ENCODE measurements at regions not wholly inside any gene's neighbourhood (a gene's known extent, or its start where the extent isn't known, plus 50 kb on each side); places are given as distances from the start of the nearest gene placed in this dataset.

GRCh38 chr7:16202303-16202702, 219.0 kb downstream of the CRPPA start:
- H2BK15ac ChIP-seq (ENCODE audit: low read depth, low read length): no peak overlapping the region
- H3K23ac ChIP-seq (ENCODE audit: low read depth, low read length): no peak overlapping the region
- H3K36me3 ChIP-seq (ENCODE audit: control insufficient read depth, insufficient read depth, low read length): no peaks in the 10 kb centered on the region
- intact Hi-C loops (cut with micrococcal nuclease) (no loop called here), in situ Hi-C loops (cut with MboI; ENCODE audit: low sequenced_read_pairs) (no loop called here), dilution Hi-C loops (cut with HindIII; ENCODE audit: low sequenced_read_pairs, unreplicated experiment) (no loop called here)
- H2BK120ac ChIP-seq (ENCODE audit: low read depth, low read length): no peak overlapping the region
- H3K4ac ChIP-seq (ENCODE audit: low read depth, low read length): no peak overlapping the region
- no peaks in the 10 kb centered on the region for H3K4me1 ChIP-seq (ENCODE audit: control insufficient read depth, insufficient read depth, low read length)
- H3K4me3 ChIP-seq (ENCODE audit: insufficient read depth, low read depth, low read length): no peak overlapping the region
- no peak overlapping the region for H3K27ac ChIP-seq (ENCODE audit: insufficient read depth, low read length)
- no peaks in the 10 kb centered on the region for H3K9me1 ChIP-seq (ENCODE audit: insufficient read depth, low read length)
- H2AK5ac ChIP-seq (ENCODE audit: low read depth, low read length): no peak overlapping the region
- TF ChIP-seq FOS (IDR thresholded peaks at IDR 0.05; ENCODE audit: low read depth, low read length): no peak
- no peak for TF ChIP-seq RCOR1 (IDR thresholded peaks at IDR 0.05; ENCODE audit: insufficient replicate concordance, low read length)
- TF ChIP-seq RAD21 (IDR thresholded peaks at IDR 0.05; ENCODE audit: low read length): no peak
- no peak for TF ChIP-seq ELK1 (IDR thresholded peaks at IDR 0.05; ENCODE audit: borderline replicate concordance, low read depth, low read length)
- no peak for TF ChIP-seq BHLHE40 (IDR thresholded peaks at IDR 0.05; ENCODE audit: low read depth, low read length)
- no peaks in the 10 kb centered on the region for H3K9me3 ChIP-seq (ENCODE audit: control insufficient read depth, insufficient read depth, low read length)
- DNase-seq (no peak), ATAC-seq (ENCODE audit: low read depth) (no peak)
- no peak overlapping the region for H3K56ac ChIP-seq (ENCODE audit: extremely low read depth, insufficient read depth, low read length)
- ChIA-PET CTCF (no interaction called here), POLR2A (ENCODE audit: unreplicated experiment) (interaction anchor here (0.5 kb wide), 1 partner anchor 72 kb away, joined by 5 read pairs; no protein-coding TSS in a partner anchor)
- H4K8ac ChIP-seq (ENCODE audit: low read depth in 2 of 2, low read length in 2 of 2): no peak overlapping the region
- no peak overlapping the region for H2AFZ ChIP-seq (replicated peaks; ENCODE audit: low read length, poor library complexity)
- H2AK9ac ChIP-seq (replicated peaks; ENCODE audit: low read depth, low read length, poor library complexity): no peak overlapping the region
- H4K5ac ChIP-seq (ENCODE audit: low read depth, low read length): no peak overlapping the region
- H3K79me1 ChIP-seq (ENCODE audit: low read depth in 1 of 2, low read length in 2 of 2): no peaks in the 10 kb centered on the region
- H2BK5ac ChIP-seq (ENCODE audit: low read depth, low read length, poor library complexity, severe bottlenecking): no peak overlapping the region
- H4K91ac ChIP-seq (ENCODE audit: insufficient read depth, low read depth, low read length): no peak overlapping the region
- H3K18ac ChIP-seq (ENCODE audit: low read depth, low read length): no peak overlapping the region
- H3K27me3 ChIP-seq (ENCODE audit: control insufficient read depth, insufficient read depth, low read length): no peaks in the 10 kb centered on the region
- no peak overlapping the region for H2BK20ac ChIP-seq (ENCODE audit: low read depth, low read length)
- H3K9ac ChIP-seq (ENCODE audit: low read depth, low read length): no peak overlapping the region
- no TSS peak for BruUV-seq (replicated peaks)
- H3K14ac ChIP-seq (replicated peaks; ENCODE audit: low read depth, low read length): no peak overlapping the region
- no peak overlapping the region for H3K4me2 ChIP-seq (ENCODE audit: low read depth, low read length)
- no peaks in the 10 kb centered on the region for H4K20me1 ChIP-seq (ENCODE audit: insufficient read depth, low read length)
